ENCODE measurements at regions not wholly inside any gene's neighbourhood (a gene's known extent, or its start where the extent isn't known, plus 50 kb on each side); places are given as distances from the start of the nearest gene placed in this dataset.

DNA sequence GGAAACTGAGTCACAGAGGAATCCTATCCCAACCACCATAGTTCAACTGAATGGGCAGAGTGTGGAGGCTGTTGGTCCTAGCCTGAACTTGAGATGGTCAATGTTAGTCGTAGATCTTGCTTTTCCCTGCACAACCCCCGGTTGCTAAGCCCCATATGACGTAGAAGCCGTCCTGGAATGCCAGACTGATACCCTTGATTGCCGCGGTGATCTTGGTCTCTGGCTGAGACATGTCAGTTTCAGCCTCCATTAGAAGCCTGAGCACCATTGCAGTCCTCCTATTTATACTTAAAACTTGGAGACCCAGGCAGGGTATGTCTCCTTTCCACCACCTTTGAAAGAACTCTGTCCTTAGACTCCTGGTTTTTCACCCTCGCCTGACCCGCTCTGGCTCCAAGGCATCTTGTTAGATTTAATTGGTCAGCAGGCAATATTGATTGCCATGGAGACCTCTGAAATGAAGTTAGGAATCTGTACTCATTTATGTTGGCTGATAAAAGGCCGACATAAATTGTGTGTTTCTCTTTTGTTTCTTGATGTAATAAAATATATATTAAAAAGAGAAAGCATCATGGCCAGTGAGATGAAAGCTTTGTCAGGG lies 53.4 kb downstream of the RPLP1 start:
- Histone ChIP-seq H3K27me3 (no peaks in the 10 kb centered on the region), H3K27ac (no peak overlapping the region), H3K36me3 (replicated peaks in 1 of 2; ENCODE audit: insufficient read depth in 1 of 2, low read depth in 2 of 2) (no peaks in the 10 kb centered on the region), H3K9me3 (no peaks in the 10 kb centered on the region), H3K4me3 (no peak overlapping the region), H3K4me1 (no peaks in the 10 kb centered on the region)
- intact Hi-C loops (cut with DNase I), result no loop called here
- TF ChIP-seq POLR2A (IDR thresholded peaks at IDR 0.05) (no peak), CTCF (IDR thresholded peaks at IDR 0.05) (no peak)
- DNase-seq (no peak), ATAC-seq (no peak)
- WGBS, 2 donors, result 86 to 88% methylated on average over 9 of the region's 9 CpGs

GRCh38 chr15:69508659-69509058 lies 56.0 kb downstream of the RPLP1 start:
- no peak for DNase-seq
- H3K4me3 ChIP-seq, result no peak overlapping the region
- H3K36me3 ChIP-seq (replicated peaks in 1 of 2; ENCODE audit: insufficient read depth in 1 of 2, low read depth in 2 of 2), result no peaks in the 10 kb centered on the region
- TF ChIP-seq POLR2A (IDR thresholded peaks at IDR 0.05), result no peak
- no peaks in the 10 kb centered on the region for H3K9me3 ChIP-seq
- no peaks in the 10 kb centered on the region for H3K4me1 ChIP-seq
- intact Hi-C loops (cut with DNase I), result no loop called here
- no peak overlapping the region for H3K27ac ChIP-seq
- H3K27me3 ChIP-seq, result no peaks in the 10 kb centered on the region
- ATAC-seq, result no peak
- WGBS, 2 donors, result 71 to 80% methylated on average over 1 of the region's 1 CpG

DNA sequence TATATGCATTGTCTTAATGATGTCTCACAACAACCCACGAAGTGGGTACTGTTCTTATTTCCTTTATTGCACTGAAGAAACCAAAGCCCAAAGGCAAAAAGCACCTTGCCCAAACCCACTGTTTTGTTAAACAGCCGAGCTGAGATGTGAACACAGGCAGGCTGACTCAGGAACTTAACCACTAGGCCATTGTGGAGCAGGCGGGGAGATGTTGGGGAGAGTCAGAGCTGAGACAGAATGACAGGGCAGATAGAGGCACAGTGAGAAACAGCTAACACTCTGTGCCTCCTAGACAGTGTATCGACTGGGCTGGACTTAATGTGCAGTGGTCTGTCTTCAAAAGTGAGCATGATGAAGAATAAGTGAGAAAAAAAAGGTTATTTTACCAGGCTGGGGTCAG lies 56.5 kb downstream of the RPLP1 start:
- Histone ChIP-seq H3K27ac (no peak overlapping the region), H3K9me3 (no peaks in the 10 kb centered on the region), H3K4me1 (no peaks in the 10 kb centered on the region), H3K36me3 (replicated peaks in 1 of 2; ENCODE audit: insufficient read depth in 1 of 2, low read depth in 2 of 2) (no peaks in the 10 kb centered on the region), H3K4me3 (no peak overlapping the region), H3K27me3 (no peaks in the 10 kb centered on the region)
- TF ChIP-seq POLR2A (IDR thresholded peaks at IDR 0.05) (no peak), CTCF (IDR thresholded peaks at IDR 0.05) (no peak)
- ATAC-seq (no peak), DNase-seq (no peak)
- intact Hi-C loops (cut with DNase I), result no loop called here
- 67 to 73% methylated on average over 4 of the region's 4 CpGs for WGBS, 2 donors

DNA sequence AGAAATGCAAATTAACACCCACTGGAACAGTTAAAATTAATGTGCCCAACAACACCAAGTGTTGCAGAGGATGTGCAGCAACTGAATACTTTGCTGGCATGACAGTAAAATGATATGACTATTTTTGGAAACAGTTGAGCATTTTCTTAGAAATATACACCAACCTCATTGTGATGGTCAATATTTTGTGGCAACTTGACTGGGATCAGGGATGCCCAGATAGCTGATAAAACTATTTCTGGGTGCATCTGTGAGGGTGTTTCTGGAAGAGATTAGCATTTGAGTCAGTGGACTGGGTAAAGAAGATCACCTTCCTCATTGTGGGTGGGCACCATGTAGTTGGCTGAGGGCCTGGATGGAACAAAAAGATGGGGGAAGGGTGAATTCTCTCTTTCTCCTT lies 57.9 kb downstream of the RPLP1 start:
- no peak overlapping the region for H3K4me3 ChIP-seq
- no peak for ATAC-seq

DNA sequence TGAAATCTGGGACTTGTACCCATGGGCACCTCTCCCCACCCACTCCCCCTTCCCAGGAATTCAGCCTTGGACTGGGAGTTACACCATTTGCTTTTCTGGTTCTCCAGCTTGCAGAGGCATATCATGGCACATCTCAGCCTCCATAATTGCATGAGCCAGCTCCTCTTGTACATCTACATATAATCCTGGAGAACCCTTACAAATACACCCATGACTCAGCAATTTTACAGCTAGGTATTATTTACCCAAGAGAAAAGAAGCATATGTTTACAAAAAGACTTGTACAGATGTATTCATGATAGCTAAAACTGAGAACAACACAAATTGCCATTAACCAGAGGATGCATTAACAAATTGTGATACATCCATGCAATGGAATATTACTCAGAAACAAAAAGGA lies 58.4 kb downstream of the RPLP1 start:
- no peak overlapping the region for H3K27ac ChIP-seq
- no peak for TF ChIP-seq CTCF (IDR thresholded peaks at IDR 0.05)
- TF ChIP-seq POLR2A (IDR thresholded peaks at IDR 0.05), result no peak
- intact Hi-C loops (cut with DNase I), result no loop called here

More for the DNA sequence above, 57.9 kb downstream of the RPLP1 start:
- Histone ChIP-seq H3K36me3 (replicated peaks in 1 of 2; ENCODE audit: insufficient read depth in 1 of 2, low read depth in 2 of 2) (no peaks in the 10 kb centered on the region), H3K27ac (no peak overlapping the region), H3K9me3 (no peaks in the 10 kb centered on the region), H3K27me3 (no peaks in the 10 kb centered on the region), H3K4me1 (no peaks in the 10 kb centered on the region)
- no peak for TF ChIP-seq CTCF (IDR thresholded peaks at IDR 0.05)
- TF ChIP-seq POLR2A (IDR thresholded peaks at IDR 0.05), result no peak
- no peak for DNase-seq
- intact Hi-C loops (cut with DNase I), result no loop called here

More for the DNA sequence above, 58.4 kb downstream of the RPLP1 start:
- ATAC-seq (no peak), DNase-seq (no peak)
- Histone ChIP-seq H3K9me3 (no peaks in the 10 kb centered on the region), H3K36me3 (replicated peaks in 1 of 2; ENCODE audit: insufficient read depth in 1 of 2, low read depth in 2 of 2) (no peaks in the 10 kb centered on the region), H3K27me3 (no peaks in the 10 kb centered on the region), H3K4me3 (no peak overlapping the region), H3K4me1 (no peaks in the 10 kb centered on the region)
